ENCODE measurements at regions not wholly inside any gene's neighbourhood (a gene's known extent, or its start where the extent isn't known, plus 50 kb on each side); places are given as distances from the start of the nearest gene placed in this dataset.

DNA sequence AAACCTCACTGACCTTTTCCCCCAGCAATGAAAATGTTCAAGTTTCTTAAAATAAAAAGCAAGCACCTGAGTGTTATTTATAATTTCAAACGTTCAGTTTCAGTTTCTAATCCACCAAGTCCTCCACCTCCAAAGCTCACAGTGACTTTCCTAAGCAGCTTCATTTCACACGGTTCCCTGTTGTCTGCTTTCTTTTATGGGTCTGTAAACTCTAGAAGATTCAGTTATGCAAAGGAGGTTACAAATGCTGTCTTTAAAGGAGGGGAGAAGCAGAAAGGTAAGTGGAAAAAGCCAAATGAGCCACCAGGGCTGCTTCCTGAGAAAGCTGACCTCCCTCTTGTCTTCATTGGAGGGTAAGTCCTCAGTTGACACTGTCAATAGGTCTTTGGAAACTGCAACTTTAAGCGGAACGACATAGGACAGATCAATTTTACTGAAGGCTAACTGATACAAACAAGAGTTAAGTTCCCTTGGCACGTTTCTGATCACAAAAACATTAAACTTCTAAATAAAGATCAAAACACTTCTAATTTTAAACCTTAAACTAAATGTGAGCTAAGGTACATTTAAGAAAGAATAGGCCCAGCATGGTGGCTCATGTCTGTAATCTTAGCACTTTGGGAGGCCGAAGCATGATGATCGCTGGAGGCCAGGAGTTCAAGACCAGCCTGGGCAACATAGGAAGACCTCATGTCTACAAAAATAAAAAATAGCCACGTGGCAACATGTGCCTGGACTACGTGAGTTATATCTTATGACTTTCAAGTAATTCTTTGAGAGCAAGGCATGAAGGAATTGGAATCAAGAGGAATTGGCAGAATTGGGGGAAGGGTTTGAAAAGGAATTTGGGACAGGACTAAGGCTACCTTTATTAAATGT lies 151.9 kb upstream of the UBE2E1 start (continued):
- TF ChIP-seq, protein P1, sequence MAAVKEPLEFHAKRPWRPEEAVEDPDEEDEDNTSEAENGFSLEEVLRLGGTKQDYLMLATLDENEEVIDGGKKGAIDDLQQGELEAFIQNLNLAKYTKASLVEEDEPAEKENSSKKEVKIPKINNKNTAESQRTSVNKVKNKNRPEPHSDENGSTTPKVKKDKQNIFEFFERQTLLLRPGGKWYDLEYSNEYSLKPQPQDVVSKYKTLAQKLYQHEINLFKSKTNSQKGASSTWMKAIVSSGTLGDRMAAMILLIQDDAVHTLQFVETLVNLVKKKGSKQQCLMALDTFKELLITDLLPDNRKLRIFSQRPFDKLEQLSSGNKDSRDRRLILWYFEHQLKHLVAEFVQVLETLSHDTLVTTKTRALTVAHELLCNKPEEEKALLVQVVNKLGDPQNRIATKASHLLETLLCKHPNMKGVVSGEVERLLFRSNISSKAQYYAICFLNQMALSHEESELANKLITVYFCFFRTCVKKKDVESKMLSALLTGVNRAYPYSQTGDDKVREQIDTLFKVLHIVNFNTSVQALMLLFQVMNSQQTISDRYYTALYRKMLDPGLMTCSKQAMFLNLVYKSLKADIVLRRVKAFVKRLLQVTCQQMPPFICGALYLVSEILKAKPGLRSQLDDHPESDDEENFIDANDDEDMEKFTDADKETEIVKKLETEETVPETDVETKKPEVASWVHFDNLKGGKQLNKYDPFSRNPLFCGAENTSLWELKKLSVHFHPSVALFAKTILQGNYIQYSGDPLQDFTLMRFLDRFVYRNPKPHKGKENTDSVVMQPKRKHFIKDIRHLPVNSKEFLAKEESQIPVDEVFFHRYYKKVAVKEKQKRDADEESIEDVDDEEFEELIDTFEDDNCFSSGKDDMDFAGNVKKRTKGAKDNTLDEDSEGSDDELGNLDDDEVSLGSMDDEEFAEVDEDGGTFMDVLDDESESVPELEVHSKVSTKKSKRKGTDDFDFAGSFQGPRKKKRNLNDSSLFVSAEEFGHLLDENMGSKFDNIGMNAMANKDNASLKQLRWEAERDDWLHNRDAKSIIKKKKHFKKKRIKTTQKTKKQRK (IDR thresholded peaks at IDR 0.05; ENCODE audit: low read depth, low read length) = no peak
- TF ChIP-seq MTA2 (IDR thresholded peaks at IDR 0.05; ENCODE audit: low read depth) (peak; percentile 56), MTA3 (IDR thresholded peaks at IDR 0.05; ENCODE audit: borderline replicate concordance, low read length) (peak; percentile 42; the same call in 1 of the 2 replicates), SPI1 (IDR thresholded peaks at IDR 0.05; ENCODE audit: borderline replicate concordance, insufficient read depth, low read depth, low read length) (no peak), DPF2 (IDR thresholded peaks at IDR 0.05) (0 out of 2 replicates have a peak, but pooled peaks have one; percentile 22), ZNF592 (IDR thresholded peaks at IDR 0.05) (no peak), IRF5 (IDR thresholded peaks at IDR 0.05; ENCODE audit: borderline replicate concordance) (no peak), ASH2L (IDR thresholded peaks at IDR 0.05; ENCODE audit: borderline replicate concordance, low read depth) (no peak), CHD2 (IDR thresholded peaks at IDR 0.05; ENCODE audit: borderline replicate concordance, low read depth, low read length) (0 out of 2 replicates have a peak, but pooled peaks have one; percentile 34), NRF1 (conservative IDR thresholded peaks at IDR 0.05; ENCODE audit: low read depth, low read length) (no peak)
- TF ChIP-seq, protein P2, sequence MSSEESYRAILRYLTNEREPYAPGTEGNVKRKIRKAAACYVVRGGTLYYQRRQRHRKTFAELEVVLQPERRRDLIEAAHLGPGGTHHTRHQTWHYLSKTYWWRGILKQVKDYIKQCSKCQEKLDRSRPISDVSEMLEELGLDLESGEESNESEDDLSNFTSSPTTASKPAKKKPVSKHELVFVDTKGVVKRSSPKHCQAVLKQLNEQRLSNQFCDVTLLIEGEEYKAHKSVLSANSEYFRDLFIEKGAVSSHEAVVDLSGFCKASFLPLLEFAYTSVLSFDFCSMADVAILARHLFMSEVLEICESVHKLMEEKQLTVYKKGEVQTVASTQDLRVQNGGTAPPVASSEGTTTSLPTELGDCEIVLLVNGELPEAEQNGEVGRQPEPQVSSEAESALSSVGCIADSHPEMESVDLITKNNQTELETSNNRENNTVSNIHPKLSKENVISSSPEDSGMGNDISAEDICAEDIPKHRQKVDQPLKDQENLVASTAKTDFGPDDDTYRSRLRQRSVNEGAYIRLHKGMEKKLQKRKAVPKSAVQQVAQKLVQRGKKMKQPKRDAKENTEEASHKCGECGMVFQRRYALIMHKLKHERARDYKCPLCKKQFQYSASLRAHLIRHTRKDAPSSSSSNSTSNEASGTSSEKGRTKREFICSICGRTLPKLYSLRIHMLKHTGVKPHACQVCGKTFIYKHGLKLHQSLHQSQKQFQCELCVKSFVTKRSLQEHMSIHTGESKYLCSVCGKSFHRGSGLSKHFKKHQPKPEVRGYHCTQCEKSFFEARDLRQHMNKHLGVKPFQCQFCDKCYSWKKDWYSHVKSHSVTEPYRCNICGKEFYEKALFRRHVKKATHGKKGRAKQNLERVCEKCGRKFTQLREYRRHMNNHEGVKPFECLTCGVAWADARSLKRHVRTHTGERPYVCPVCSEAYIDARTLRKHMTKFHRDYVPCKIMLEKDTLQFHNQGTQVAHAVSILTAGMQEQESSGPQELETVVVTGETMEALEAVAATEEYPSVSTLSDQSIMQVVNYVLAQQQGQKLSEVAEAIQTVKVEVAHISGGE (CRISPR knock-in tag; IDR thresholded peaks at IDR 0.05) = no peak
- TF ChIP-seq, protein P3, sequence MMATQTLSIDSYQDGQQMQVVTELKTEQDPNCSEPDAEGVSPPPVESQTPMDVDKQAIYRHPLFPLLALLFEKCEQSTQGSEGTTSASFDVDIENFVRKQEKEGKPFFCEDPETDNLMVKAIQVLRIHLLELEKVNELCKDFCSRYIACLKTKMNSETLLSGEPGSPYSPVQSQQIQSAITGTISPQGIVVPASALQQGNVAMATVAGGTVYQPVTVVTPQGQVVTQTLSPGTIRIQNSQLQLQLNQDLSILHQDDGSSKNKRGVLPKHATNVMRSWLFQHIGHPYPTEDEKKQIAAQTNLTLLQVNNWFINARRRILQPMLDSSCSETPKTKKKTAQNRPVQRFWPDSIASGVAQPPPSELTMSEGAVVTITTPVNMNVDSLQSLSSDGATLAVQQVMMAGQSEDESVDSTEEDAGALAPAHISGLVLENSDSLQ (IDR thresholded peaks at IDR 0.05) = no peak
